ENCODE measurements at regions not wholly inside any gene's neighbourhood (a gene's known extent, or its start where the extent isn't known, plus 50 kb on each side); places are given as distances from the start of the nearest gene placed in this dataset.

- TF ChIP-seq CTCF (conservative IDR thresholded peaks at IDR 0.05) (no peak), EZH2 (IDR thresholded peaks at IDR 0.05; ENCODE audit: low read depth) (no peak)
These were observed 477.7 kb downstream of the IGSF11 start for GRCh38 chr3:118556983-118557382.

Measured in PC-9 (cell line).